DOHH2 (cell line): ENCODE measurements at regions not wholly inside any gene's neighbourhood (a gene's known extent, or its start where the extent isn't known, plus 50 kb on each side); places are given as distances from the start of the nearest gene placed in this dataset.

Experiments
- H3F3A ChIP-seq: fragments of 200-600 bp; sonication (generic), shearing (Covaris generic); 2 replicates; pipeline ENCODE4 v1.6.0; 2016; ENCODE audit warnings: antibody characterized with exemption, mild to moderate bottlenecking; ENCODE audit not compliant: control insufficient read depth, insufficient read depth
- H3K27ac ChIP-seq: fragments of 200-600 bp; sonication (generic); 2 replicates; pipeline ENCODE4 v1.5.1; 2014; ENCODE audit warnings: low read depth, mild to moderate bottlenecking, low read length, moderate library complexity
- H3K27me3 ChIP-seq: fragments of 200-600 bp; sonication (generic); 2 replicates; pipeline ENCODE4 v1.6.1; 2014; ENCODE audit warnings: mild to moderate bottlenecking, low read length, mixed read lengths; ENCODE audit not compliant: control insufficient read depth
- H3K36me3 ChIP-seq: fragments of 200-600 bp; sonication (generic); 2 replicates; pipeline ENCODE4 v1.6.1; 2014; ENCODE audit warnings: mild to moderate bottlenecking, low read length, moderate library complexity, mixed read lengths; ENCODE audit not compliant: control insufficient read depth
- H3K4me1 ChIP-seq: fragments of 200-600 bp; sonication (generic); 2 replicates; pipeline ENCODE4 v1.6.1; 2014; ENCODE audit warnings: mild to moderate bottlenecking, low read length, mixed read lengths; ENCODE audit not compliant: control insufficient read depth
- H3K4me2 ChIP-seq: fragments of 200-600 bp; sonication (generic); 2 replicates; pipeline ENCODE4 v1.6.0; 2014; ENCODE audit warnings: mild to moderate bottlenecking, low read length, moderate library complexity
- H3K4me3 ChIP-seq: fragments of 200-600 bp; sonication (generic); 2 replicates; pipeline ENCODE4 v1.5.1; 2014; ENCODE audit warnings: mild to moderate bottlenecking, low read length, mixed read lengths
- H3K79me2 ChIP-seq: fragments of 200-600 bp; sonication (generic); 2 replicates; pipeline ENCODE4 v1.6.1; 2014; ENCODE audit warnings: mild to moderate bottlenecking, low read length, mixed read lengths; ENCODE audit not compliant: control insufficient read depth
- H3K9me2 ChIP-seq: fragments of 200-600 bp; sonication (generic); replicated peaks from 2 replicates; pipeline ENCODE4 v1.6.1; 2014; ENCODE audit warnings: mild to moderate bottlenecking, low read length, mixed read lengths; ENCODE audit not compliant: control insufficient read depth
- H3K9me3 ChIP-seq: fragments of 200-600 bp; sonication (generic); 2 replicates; pipeline ENCODE4 v1.6.1; 2014; ENCODE audit warnings: antibody characterized with exemption, low read length, mixed read lengths; ENCODE audit not compliant: control insufficient read depth, insufficient read depth
- H4K20me1 ChIP-seq: fragments of 200-600 bp; sonication (generic); 2 replicates; pipeline ENCODE4 v1.6.0; 2014; ENCODE audit warnings: low read depth, mild to moderate bottlenecking, antibody characterized with exemption, low read length, moderate library complexity; ENCODE audit not compliant: control insufficient read depth, insufficient read depth
- EZH2phosphoT487 ChIP-seq: fragments of 200-600 bp; sonication (generic); IDR thresholded peaks from 2 replicates; pipeline ENCODE4 v1.6.1; 2017; ENCODE audit warnings: borderline replicate concordance, mild to moderate bottlenecking, antibody characterized with exemption, low read length, moderate library complexity, mixed read lengths
- TF ChIP-seq, protein P1 (sequence below): fragments of 200-600 bp; sonication (generic); IDR thresholded peaks from one replicate; pipeline ENCODE4 v1.5.1; 2014; ENCODE audit warnings: antibody characterized with exemption, mild to moderate bottlenecking, low read depth, low read length; ENCODE audit not compliant: poor library complexity, severe bottlenecking

DNA sequence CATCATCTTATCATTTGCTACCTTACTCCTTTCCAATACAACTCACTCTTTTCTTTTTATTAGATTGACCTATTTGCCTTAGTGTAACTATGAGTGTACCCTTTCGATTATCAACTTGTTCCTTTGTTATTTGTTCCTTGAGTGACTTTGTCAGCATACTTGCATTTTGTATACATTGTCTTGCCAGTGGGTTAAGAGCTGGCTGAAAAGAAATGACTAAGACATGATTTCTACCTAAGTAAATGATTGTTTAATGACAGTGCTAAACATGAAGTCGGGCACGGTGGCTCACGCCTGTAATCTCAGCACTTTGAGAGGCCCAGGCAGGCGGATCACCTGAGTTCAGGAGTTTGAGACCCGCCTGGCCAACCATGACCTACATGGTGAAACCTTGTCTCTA lies 1042.3 kb downstream of the TBL1XR1 start:
- no peaks in the 10 kb centered on the region for H3K36me3 ChIP-seq
- H3K4me2 ChIP-seq, result no peak overlapping the region
- H3K27me3 ChIP-seq, result no peaks in the 10 kb centered on the region
- H3K4me1 ChIP-seq, result no peaks in the 10 kb centered on the region
- no peaks in the 10 kb centered on the region for H4K20me1 ChIP-seq
- no peak for TF ChIP-seq EZH2phosphoT487
- TF ChIP-seq, protein P1, sequence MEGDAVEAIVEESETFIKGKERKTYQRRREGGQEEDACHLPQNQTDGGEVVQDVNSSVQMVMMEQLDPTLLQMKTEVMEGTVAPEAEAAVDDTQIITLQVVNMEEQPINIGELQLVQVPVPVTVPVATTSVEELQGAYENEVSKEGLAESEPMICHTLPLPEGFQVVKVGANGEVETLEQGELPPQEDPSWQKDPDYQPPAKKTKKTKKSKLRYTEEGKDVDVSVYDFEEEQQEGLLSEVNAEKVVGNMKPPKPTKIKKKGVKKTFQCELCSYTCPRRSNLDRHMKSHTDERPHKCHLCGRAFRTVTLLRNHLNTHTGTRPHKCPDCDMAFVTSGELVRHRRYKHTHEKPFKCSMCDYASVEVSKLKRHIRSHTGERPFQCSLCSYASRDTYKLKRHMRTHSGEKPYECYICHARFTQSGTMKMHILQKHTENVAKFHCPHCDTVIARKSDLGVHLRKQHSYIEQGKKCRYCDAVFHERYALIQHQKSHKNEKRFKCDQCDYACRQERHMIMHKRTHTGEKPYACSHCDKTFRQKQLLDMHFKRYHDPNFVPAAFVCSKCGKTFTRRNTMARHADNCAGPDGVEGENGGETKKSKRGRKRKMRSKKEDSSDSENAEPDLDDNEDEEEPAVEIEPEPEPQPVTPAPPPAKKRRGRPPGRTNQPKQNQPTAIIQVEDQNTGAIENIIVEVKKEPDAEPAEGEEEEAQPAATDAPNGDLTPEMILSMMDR, result no peak
- no peak overlapping the region for H3K4me3 ChIP-seq
- no peaks in the 10 kb centered on the region for H3F3A ChIP-seq
- H3K9me3 ChIP-seq, result no peaks in the 10 kb centered on the region
- H3K27ac ChIP-seq, result no peak overlapping the region
- H3K9me2 ChIP-seq, result no peaks in the 10 kb centered on the region
- no peaks in the 10 kb centered on the region for H3K79me2 ChIP-seq

DNA sequence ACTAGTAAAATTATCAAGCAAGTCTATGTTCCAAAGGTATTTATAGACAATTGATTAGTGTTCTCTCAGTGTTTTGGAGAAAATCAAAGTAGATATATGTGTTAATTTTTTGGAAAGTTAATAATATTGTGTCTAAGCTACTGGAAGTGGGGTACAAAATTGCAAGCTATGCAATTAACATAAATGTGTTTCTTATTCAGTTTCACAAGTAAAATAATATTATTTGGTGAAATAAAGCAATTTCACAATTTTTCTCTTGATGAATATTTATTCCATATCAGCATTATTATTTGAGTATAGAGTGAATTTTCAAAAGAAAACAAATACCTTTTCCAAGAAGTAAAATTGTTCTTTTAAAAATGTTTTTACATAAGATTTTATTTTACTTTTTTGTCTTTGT lies 1047.7 kb downstream of the TBL1XR1 start:
- Histone ChIP-seq H3K9me2 (no peaks in the 10 kb centered on the region), H3K4me2 (no peak overlapping the region), H3K36me3 (no peaks in the 10 kb centered on the region), H3F3A (no peaks in the 10 kb centered on the region), H4K20me1 (no peaks in the 10 kb centered on the region), H3K4me1 (no peaks in the 10 kb centered on the region), H3K79me2 (no peaks in the 10 kb centered on the region), H3K9me3 (no peaks in the 10 kb centered on the region), H3K4me3 (no peak overlapping the region), H3K27ac (no peak overlapping the region), H3K27me3 (no peaks in the 10 kb centered on the region)
- TF ChIP-seq, protein P1, result no peak
- TF ChIP-seq EZH2phosphoT487, result no peak

DNA sequence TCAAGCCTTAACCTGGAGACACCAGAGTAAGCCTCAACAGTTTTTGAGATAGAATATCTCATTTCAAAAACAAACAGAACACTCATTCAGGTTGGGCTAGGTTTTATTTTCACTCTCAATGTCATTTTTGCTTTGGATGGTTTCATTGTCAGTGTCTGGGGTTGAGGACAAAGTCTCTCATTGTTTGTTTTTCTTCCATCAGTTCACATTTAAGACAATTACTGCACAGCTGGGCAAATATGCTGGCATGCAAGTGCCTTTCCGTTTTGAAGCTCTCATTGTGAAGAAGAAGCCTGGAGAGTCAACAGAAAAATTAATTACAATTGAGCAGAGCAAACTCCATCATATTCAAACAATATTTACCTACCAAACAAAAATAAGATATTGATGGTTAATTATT lies 1050.0 kb downstream of the TBL1XR1 start:
- Histone ChIP-seq H3K27ac (no peak overlapping the region), H3K4me2 (no peak overlapping the region), H3K9me2 (no peaks in the 10 kb centered on the region), H3K4me1 (no peaks in the 10 kb centered on the region), H3K4me3 (no peak overlapping the region), H3F3A (no peaks in the 10 kb centered on the region), H3K36me3 (no peaks in the 10 kb centered on the region), H4K20me1 (no peaks in the 10 kb centered on the region), H3K9me3 (no peaks in the 10 kb centered on the region), H3K27me3 (no peaks in the 10 kb centered on the region), H3K79me2 (no peaks in the 10 kb centered on the region)
- TF ChIP-seq EZH2phosphoT487, result no peak
- TF ChIP-seq, protein P1, result no peak

DNA sequence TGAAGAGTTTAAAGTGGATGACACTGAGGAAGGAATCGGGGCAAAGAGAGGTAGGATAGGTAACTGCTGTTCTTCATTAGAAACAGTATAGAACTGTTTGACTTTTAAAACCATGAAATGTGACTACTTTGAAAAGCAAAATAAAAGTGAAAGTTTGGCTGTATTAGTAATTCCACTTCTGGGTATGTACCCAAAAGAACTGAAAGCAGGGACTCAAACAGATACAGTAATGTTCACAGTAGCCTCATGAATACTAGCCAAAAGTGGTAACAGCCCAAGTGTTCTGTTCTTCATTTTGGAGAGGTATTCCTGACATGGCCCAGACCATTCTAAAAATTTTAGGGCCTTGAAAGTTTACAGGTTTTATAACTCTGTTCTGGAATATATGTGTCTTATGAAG lies 1055.4 kb downstream of the TBL1XR1 start:
- H3K27me3 ChIP-seq, result no peaks in the 10 kb centered on the region
- TF ChIP-seq EZH2phosphoT487, result no peak
- TF ChIP-seq, protein P1, result no peak
- no peaks in the 10 kb centered on the region for H3K79me2 ChIP-seq
- no peaks in the 10 kb centered on the region for H3K9me3 ChIP-seq
- H4K20me1 ChIP-seq, result no peaks in the 10 kb centered on the region
- H3K9me2 ChIP-seq, result no peaks in the 10 kb centered on the region
- H3K4me3 ChIP-seq, result no peak overlapping the region
- no peaks in the 10 kb centered on the region for H3F3A ChIP-seq
- H3K4me2 ChIP-seq, result no peak overlapping the region
- H3K27ac ChIP-seq, result no peak overlapping the region
- no peaks in the 10 kb centered on the region for H3K4me1 ChIP-seq
- no peaks in the 10 kb centered on the region for H3K36me3 ChIP-seq
